NT2/D1 (cell line): ENCODE measurements at regions not wholly inside any gene's neighbourhood (a gene's known extent, or its start where the extent isn't known, plus 50 kb on each side); places are given as distances from the start of the nearest gene placed in this dataset.

Source experiments
- YY1 ChIP-seq: IDR thresholded peaks from 2 replicates; pipeline ENCODE4 v1.6.1; 2011; ENCODE audit not compliant: insufficient read length, insufficient read depth
- ZNF274 ChIP-seq: IDR thresholded peaks from 2 replicates; pipeline ENCODE4 v1.6.1; 2011; ENCODE audit warnings: mild to moderate bottlenecking, low read depth, low read length

DNA sequence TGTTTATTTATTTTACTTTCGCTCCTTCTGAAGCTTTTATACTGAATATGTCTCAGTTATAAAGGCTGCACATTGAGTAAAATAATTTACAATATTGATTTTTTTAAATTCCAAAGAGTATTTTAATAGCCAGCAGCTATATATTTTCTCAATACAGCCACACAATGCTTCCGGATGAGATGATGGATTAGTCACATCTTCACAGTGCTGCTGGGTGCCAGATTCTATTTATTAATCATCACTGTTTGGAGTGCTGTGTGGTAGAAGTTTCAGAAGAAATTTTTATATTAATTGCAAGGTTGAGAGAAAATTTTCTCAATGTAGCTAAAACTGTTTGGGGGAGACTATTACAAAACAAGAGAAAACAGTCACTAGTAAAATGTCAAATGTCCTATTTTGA, 989.8 kb downstream of the TLE4 start:
- TF ChIP-seq ZNF274 = no peak
- TF ChIP-seq YY1 = no peak
